HL-60 (cell line): ENCODE measurements at regions not wholly inside any gene's neighbourhood (a gene's known extent, or its start where the extent isn't known, plus 50 kb on each side); places are given as distances from the start of the nearest gene placed in this dataset.

ENCODE experiments used
- CTCF ChIP-seq: IDR thresholded peaks from one replicate; pipeline ENCODE4 v1.5.1; 2011; ENCODE audit warnings: low read length, control low read depth, inconsistent platforms; ENCODE audit not compliant: insufficient read depth
- GABPA ChIP-seq: IDR thresholded peaks from 2 replicates; pipeline ENCODE4 v1.6.1; 2012; ENCODE audit warnings: low read depth
- POLR2AphosphoS5 ChIP-seq: IDR thresholded peaks from 2 replicates; pipeline ENCODE4 v1.6.1; 2012; ENCODE audit warnings: low read depth
- REST ChIP-seq: IDR thresholded peaks from 2 replicates; pipeline ENCODE4 v1.6.1; 2012; ENCODE audit warnings: low read depth; ENCODE audit not compliant: insufficient replicate concordance

GRCh38 chr20:56805966-56806365 is 176.9 kb downstream of the TFAP2C start:
- TF ChIP-seq CTCF (no peak), POLR2AphosphoS5 (no peak), REST (no peak), GABPA (no peak)
